RPMI7951 (cell line): ENCODE measurements at regions not wholly inside any gene's neighbourhood (a gene's known extent, or its start where the extent isn't known, plus 50 kb on each side); places are given as distances from the start of the nearest gene placed in this dataset.

Experiments used
- DNase-seq: peaks from one replicate; pipeline ENCODE4 v3.0.0-alpha.2; 2012; ENCODE audit warnings: low read depth

DNA sequence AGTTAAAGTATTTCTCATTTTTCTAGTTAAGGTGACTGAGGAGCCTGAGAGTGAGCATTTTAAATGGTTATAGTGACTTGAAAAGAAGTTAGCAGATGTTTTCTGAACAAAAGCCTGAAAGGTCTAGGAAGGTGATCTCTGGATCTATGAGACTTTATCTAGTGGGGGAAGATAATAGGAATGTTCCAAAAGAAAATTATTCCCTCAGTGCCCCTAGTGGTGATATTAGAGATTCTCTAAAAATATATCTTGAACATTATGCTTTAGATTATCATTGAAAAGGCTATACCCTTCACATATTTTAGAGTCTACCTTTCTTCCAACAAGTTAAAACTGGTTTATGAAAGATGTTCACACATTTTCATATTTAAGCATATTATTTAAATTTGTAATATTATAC lies 69.0 kb upstream of the SPANXN1 start:
- DNase-seq, result peak; percentile 1

DNA sequence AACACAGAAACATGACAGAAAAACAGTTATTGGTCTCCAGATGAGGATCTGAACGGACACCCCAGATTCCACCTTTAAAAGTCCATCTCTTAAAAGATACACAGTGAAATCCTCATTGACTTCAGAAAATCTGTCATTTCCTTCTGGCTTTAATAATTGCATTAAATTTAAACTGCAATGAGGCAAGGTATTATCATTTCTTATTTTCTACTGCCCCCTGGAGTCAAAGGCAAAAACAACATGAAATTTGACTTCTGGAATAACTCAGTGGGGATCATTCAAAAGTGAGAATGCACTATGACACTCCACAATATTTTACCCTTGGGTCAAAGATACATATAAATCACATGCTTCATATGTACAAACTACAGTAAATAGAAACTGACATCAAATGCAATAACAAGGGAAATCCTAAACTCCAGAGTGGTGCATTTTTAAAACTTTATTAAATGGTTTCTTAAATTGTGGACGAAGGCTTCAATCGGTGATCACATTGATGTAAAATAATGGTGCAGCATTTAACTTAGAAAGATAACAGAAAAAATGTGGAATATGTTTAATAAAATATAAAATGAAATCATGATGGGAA lies 56.4 kb upstream of the SPANXN1 start:
- peak; percentile 12 for DNase-seq
